Suprapubic skin (tissue), 4 donors: ENCODE measurements at regions not wholly inside any gene's neighbourhood (a gene's known extent, or its start where the extent isn't known, plus 50 kb on each side); places are given as distances from the start of the nearest gene placed in this dataset.

Source experiments
- EP300 ChIP-seq: sonication (generic); formaldehyde crosslinking; IDR thresholded peaks from one replicate; pipeline ENCODE4 v1.6.1; 2017; ENCODE audit warnings: antibody characterized with exemption
- POLR2AphosphoS5 ChIP-seq, 3 donors: sonication (generic); formaldehyde crosslinking; IDR thresholded peaks; one replicate each; pipeline ENCODE4 v1.6.1; 2017; ENCODE audit warnings: antibody characterized with exemption in 3 of 3
- TF ChIP-seq, protein P1 (sequence below), 2 donors: fragments of 200-600 bp in 1 of 2; fragments of 450-650 bp in 1 of 2; sonication (generic) in 1 of 2; IDR thresholded peaks; one replicate each; pipeline ENCODE4 v1.5.1; 2016 to 2019; ENCODE audit warnings: antibody characterized with exemption in 2 of 2, mild to moderate bottlenecking in 1 of 2, moderate library complexity in 1 of 2

DNA sequence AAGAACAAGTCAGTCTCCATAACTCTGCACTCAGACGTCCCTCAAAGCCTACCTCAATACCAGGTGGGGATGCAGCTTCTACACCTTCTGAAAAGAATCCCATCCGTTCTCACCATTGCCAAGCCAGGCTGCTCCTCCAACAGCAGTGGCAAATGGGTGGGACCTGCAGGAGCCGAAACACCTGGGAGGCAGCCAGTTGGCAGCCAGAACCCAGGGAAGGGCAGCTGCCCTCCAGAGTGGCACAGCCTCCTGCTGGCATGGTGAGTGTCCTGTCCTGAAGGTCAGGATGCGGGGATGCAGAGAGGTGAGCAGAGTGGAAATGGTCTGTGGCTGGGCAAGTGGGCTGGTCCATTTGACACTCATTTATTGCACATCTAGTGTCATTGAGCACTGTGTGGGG, 210.6 kb upstream of the CDH4 start:
- TF ChIP-seq, protein P1, sequence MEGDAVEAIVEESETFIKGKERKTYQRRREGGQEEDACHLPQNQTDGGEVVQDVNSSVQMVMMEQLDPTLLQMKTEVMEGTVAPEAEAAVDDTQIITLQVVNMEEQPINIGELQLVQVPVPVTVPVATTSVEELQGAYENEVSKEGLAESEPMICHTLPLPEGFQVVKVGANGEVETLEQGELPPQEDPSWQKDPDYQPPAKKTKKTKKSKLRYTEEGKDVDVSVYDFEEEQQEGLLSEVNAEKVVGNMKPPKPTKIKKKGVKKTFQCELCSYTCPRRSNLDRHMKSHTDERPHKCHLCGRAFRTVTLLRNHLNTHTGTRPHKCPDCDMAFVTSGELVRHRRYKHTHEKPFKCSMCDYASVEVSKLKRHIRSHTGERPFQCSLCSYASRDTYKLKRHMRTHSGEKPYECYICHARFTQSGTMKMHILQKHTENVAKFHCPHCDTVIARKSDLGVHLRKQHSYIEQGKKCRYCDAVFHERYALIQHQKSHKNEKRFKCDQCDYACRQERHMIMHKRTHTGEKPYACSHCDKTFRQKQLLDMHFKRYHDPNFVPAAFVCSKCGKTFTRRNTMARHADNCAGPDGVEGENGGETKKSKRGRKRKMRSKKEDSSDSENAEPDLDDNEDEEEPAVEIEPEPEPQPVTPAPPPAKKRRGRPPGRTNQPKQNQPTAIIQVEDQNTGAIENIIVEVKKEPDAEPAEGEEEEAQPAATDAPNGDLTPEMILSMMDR (IDR thresholded peaks at IDR 0.05): no peak
- TF ChIP-seq EP300 (no peak), POLR2AphosphoS5 (IDR thresholded peaks at IDR 0.05) (no peak)
